HEK293T (cell line): ENCODE measurements at regions not wholly inside any gene's neighbourhood (a gene's known extent, or its start where the extent isn't known, plus 50 kb on each side); places are given as distances from the start of the nearest gene placed in this dataset.

ENCODE experiments used
- CTCF ChIA-PET: fragments of 350-600 bp; formaldehyde crosslinking; extraction: SDS; loops from one replicate; lab custom pipeline; 2021; ENCODE audit warnings: antibody characterized with exemption, inconsistent platforms; lab: Yijun Ruan, JAX
- POLR2A ChIA-PET: fragments of 350-600 bp; formaldehyde crosslinking; extraction: SDS; loops from one replicate; lab custom pipeline; 2020; ENCODE audit warnings: antibody characterized with exemption, inconsistent platforms; lab: Yijun Ruan, JAX
- DNase-seq: peaks from one replicate; pipeline ENCODE4 v3.0.0; 2012; ENCODE audit warnings: mixed read lengths; ENCODE audit errors: extremely low spot score
- ARNT ChIP-seq: fragments of 450-650 bp; IDR thresholded peaks from 2 replicates; pipeline ENCODE4 v1.6.1; 2017; ENCODE audit warnings: mild to moderate bottlenecking
- BHLHE40 ChIP-seq: fragments of 450-650 bp; IDR thresholded peaks from 2 replicates; pipeline ENCODE4 v1.6.1; 2016; ENCODE audit warnings: mild to moderate bottlenecking, moderate library complexity, borderline replicate concordance
- CTBP1 ChIP-seq: fragments of 450-650 bp; IDR thresholded peaks from 2 replicates; pipeline ENCODE4 v1.6.1; 2016; ENCODE audit warnings: borderline replicate concordance
- ELF4 ChIP-seq: fragments of 450-650 bp; IDR thresholded peaks from 2 replicates; pipeline ENCODE4 v1.6.1; 2017; ENCODE audit warnings: antibody characterized with exemption
- FOXA1 ChIP-seq: fragments of 450-650 bp; IDR thresholded peaks from 2 replicates; pipeline ENCODE4 v1.6.1; 2016; ENCODE audit warnings: mild to moderate bottlenecking
- FOXK2 ChIP-seq: fragments of 450-650 bp; IDR thresholded peaks from 2 replicates; pipeline ENCODE4 v1.6.1; 2016; ENCODE audit warnings: mild to moderate bottlenecking
- FOXM1 ChIP-seq: fragments of 450-650 bp; IDR thresholded peaks from 2 replicates; pipeline ENCODE4 v1.6.1; 2017; ENCODE audit warnings: mild to moderate bottlenecking, borderline replicate concordance
- HDGF ChIP-seq: fragments of 450-650 bp; IDR thresholded peaks from 2 replicates; pipeline ENCODE4 v1.6.1; 2017; ENCODE audit warnings: antibody characterized with exemption, borderline replicate concordance
- L3MBTL2 ChIP-seq: fragments of 450-650 bp; conservative IDR thresholded peaks from 2 replicates; pipeline ENCODE4 v1.6.1; 2016; ENCODE audit warnings: mild to moderate bottlenecking
- LEF1 ChIP-seq: fragments of 450-650 bp; IDR thresholded peaks from 2 replicates; pipeline ENCODE4 v1.6.1; 2017; ENCODE audit warnings: mild to moderate bottlenecking, borderline replicate concordance
- SP1 ChIP-seq: fragments of 450-650 bp; IDR thresholded peaks from 2 replicates; pipeline ENCODE4 v1.6.1; 2017
- SUZ12 ChIP-seq: fragments of 450-650 bp; IDR thresholded peaks from 2 replicates; pipeline ENCODE4 v1.6.1; 2016; ENCODE audit warnings: mild to moderate bottlenecking
- TARDBP ChIP-seq: fragments of 450-650 bp; IDR thresholded peaks from 2 replicates; pipeline ENCODE4 v1.6.1; 2016
- ZNF384 ChIP-seq: fragments of 450-650 bp; IDR thresholded peaks from 2 replicates; pipeline ENCODE4 v1.6.1; 2016
- TF ChIP-seq, protein P1 (sequence below): fragments of 450-650 bp; IDR thresholded peaks from 2 replicates; pipeline ENCODE4 v1.6.1; 2016

- CTCF ChIA-PET: no interaction called here
- DNase-seq: peak; percentile 41
- peak; percentile 50; the same call in 1 of the 2 replicates for TF ChIP-seq CTBP1
- TF ChIP-seq HDGF: no peak
- TF ChIP-seq SUZ12: no peak
- TF ChIP-seq, protein P1, sequence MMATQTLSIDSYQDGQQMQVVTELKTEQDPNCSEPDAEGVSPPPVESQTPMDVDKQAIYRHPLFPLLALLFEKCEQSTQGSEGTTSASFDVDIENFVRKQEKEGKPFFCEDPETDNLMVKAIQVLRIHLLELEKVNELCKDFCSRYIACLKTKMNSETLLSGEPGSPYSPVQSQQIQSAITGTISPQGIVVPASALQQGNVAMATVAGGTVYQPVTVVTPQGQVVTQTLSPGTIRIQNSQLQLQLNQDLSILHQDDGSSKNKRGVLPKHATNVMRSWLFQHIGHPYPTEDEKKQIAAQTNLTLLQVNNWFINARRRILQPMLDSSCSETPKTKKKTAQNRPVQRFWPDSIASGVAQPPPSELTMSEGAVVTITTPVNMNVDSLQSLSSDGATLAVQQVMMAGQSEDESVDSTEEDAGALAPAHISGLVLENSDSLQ: peak; percentile 74
- TF ChIP-seq TARDBP: no peak
- no peak for TF ChIP-seq SP1
- POLR2A ChIA-PET: no interaction called here
These were observed 679.3 kb downstream of the FAT4 start for GRCh38 chr4:125994024-125994423.

DNA sequence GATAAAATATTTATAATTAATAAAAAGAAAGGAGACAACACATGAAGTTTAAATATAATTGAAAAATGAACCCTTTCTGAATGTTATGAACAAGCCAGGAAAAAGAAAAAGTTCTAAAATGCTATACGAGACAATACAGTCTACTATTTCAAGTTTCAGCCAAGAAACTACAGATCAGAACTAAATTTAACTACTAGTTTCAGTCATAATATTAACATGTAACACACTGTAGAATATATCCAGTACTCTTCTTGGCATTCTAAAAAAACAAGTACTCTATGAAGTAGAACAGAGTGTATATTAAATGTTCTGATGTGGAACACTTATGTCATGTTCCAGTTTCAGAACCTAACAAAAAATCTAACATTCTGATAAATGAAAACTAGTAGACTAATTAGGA is 679.7 kb downstream of the FAT4 start:
- TF ChIP-seq FOXM1: no peak
- TF ChIP-seq, protein P1: no peak
- ChIA-PET CTCF (no interaction called here), POLR2A (no interaction called here)
- no peak for DNase-seq

DNA sequence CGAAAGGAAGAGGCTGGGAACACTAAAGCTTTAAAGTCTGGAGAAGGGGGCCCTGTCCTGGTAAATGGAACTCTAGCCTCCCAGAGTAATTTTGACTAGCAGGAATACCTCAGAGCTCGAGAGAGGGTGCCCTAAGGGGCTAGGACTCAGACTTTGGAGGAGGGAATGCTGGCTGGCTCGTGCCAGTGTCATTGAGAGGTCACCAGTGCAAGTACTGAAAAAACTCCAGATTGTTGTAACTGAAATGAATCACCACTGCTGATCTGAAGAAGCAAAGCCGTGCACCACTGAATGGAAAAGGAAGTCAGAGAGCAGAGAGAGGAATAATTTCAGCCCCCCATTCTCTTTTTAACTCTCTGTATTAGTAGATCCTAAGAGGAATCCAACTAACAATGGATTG is 690.2 kb downstream of the FAT4 start:
- DNase-seq: peak; percentile 8
- TF ChIP-seq, protein P1: 0 out of 2 replicates have a peak, but pooled peaks have one; percentile 1
- no peak for TF ChIP-seq FOXA1
- ChIA-PET POLR2A (no interaction called here), CTCF (no interaction called here)

- ChIA-PET POLR2A (no interaction called here), CTCF (no interaction called here)
- TF ChIP-seq LEF1: no peak
- no peak for TF ChIP-seq ELF4
- no peak for TF ChIP-seq BHLHE40
- no peak for TF ChIP-seq SUZ12
- TF ChIP-seq, protein P1: no peak
- no peak for TF ChIP-seq FOXK2
- no peak for TF ChIP-seq CTBP1
- TF ChIP-seq SP1: no peak
- TF ChIP-seq ZNF384: no peak
- TF ChIP-seq TARDBP: no peak
- no peak for DNase-seq
These were observed 692.4 kb downstream of the FAT4 start for GRCh38 chr4:126007142-126007541.

DNA sequence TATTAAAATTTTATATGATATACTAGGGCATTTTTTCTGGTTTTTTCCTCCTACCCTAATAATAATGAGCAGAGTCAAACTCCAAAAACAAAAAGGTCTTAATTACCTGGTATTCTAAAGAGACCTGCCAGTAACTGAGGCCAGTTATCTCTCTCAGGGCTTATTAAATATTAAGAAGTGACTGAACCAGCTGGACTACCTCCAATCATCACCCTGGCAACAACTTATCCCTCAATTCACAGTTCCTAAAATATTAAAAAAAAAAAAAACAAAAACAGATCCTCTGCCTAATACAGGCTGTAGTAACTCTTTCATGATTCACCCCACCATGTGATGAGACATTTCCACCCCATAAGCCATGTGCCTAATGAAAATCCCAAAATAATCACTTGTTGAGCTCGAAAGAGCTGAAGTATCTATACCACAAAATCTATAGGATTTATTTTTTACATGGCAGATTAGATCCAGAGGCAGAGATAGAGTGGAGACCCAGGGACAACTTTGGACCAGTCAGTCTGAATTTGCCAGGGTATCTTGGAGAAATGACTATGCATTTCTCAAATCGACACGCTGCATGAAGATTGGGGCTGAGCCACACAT is 698.0 kb downstream of the FAT4 start:
- DNase-seq: no peak
- ChIA-PET CTCF (no interaction called here), POLR2A (no interaction called here)
- no peak for TF ChIP-seq SUZ12
- TF ChIP-seq FOXM1: no peak
- TF ChIP-seq L3MBTL2: no peak

DNA sequence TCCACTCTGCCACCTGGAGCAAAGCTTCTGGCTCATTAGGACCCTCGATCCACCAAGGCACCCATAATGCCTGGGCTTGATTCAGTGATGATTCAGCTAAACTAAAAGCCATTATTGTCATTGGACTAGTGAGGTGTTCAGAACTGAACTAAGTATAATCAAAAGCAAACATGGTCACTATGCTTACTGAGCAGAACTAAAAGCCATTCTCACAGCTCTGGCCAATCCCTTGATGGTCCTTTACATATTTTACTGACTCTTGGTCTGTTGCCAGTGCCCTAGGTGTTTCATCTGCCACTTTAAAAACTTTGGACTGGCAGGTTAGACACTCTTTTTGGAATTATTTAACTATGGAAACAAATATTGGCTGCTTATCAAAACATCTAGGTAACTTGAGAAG is 703.5 kb downstream of the FAT4 start:
- ChIA-PET CTCF (no interaction called here), POLR2A (no interaction called here)
- TF ChIP-seq, protein P1: no peak
- TF ChIP-seq CTBP1: no peak
- no peak for TF ChIP-seq SP1
- TF ChIP-seq FOXA1: no peak
- TF ChIP-seq LEF1: no peak
- no peak for TF ChIP-seq ARNT
- no peak for TF ChIP-seq BHLHE40
- no peak for TF ChIP-seq ELF4
- no peak for TF ChIP-seq ZNF384
- no peak for DNase-seq

GRCh38 chr4:126023896-126024295 is 709.1 kb downstream of the FAT4 start:
- ChIA-PET CTCF (no interaction called here), POLR2A (no interaction called here)
- TF ChIP-seq FOXK2: no peak
- no peak for TF ChIP-seq HDGF
- no peak for TF ChIP-seq L3MBTL2
- TF ChIP-seq SP1: no peak
- no peak for TF ChIP-seq ELF4
- TF ChIP-seq, protein P1: no peak
- TF ChIP-seq ZNF384: no peak
- no peak for DNase-seq
